Neural progenitor cell (in vitro differentiated cells): ENCODE measurements at regions not wholly inside any gene's neighbourhood (a gene's known extent, or its start where the extent isn't known, plus 50 kb on each side); places are given as distances from the start of the nearest gene placed in this dataset.

Experiments
- EZH2 ChIP-seq: fragments of 200-600 bp; sonication (generic); IDR thresholded peaks from 2 replicates; pipeline ENCODE4 v1.6.1; 2017; ENCODE audit warnings: antibody characterized with exemption, mild to moderate bottlenecking, moderate library complexity
- TF ChIP-seq, protein P1 (sequence below): fragments of 200-600 bp; sonication (generic); IDR thresholded peaks from 2 replicates; pipeline ENCODE4 v1.5.1; 2017; ENCODE audit warnings: antibody characterized with exemption, mild to moderate bottlenecking

DNA sequence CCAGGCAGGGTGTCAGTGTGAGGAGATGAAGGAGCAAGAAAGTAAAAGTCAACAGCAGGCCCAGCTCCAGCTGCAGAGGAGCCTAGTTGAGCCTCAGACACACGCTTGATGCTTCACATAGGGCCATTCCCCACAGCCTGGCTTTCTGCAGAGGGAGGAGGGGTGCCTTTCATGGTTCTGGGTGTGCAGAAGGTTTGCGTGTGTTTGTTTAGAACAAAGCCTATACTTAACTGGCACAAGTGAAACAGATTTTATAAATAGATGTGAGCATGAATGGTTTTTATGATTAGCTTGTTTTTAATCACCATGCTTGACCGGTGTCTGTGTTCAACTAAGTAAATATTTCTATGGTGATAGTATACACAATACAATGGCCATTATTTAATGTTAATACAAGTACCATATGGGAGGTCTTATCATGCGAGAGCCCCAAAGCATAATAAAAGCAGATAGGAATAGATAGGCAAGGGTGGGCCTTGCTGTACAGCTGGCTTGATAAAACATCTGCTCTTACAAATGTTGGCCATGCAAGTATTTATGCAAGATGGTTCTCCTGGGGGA is 290.2 kb downstream of the ETS1 start:
- TF ChIP-seq, protein P1, sequence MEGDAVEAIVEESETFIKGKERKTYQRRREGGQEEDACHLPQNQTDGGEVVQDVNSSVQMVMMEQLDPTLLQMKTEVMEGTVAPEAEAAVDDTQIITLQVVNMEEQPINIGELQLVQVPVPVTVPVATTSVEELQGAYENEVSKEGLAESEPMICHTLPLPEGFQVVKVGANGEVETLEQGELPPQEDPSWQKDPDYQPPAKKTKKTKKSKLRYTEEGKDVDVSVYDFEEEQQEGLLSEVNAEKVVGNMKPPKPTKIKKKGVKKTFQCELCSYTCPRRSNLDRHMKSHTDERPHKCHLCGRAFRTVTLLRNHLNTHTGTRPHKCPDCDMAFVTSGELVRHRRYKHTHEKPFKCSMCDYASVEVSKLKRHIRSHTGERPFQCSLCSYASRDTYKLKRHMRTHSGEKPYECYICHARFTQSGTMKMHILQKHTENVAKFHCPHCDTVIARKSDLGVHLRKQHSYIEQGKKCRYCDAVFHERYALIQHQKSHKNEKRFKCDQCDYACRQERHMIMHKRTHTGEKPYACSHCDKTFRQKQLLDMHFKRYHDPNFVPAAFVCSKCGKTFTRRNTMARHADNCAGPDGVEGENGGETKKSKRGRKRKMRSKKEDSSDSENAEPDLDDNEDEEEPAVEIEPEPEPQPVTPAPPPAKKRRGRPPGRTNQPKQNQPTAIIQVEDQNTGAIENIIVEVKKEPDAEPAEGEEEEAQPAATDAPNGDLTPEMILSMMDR, result no peak
- no peak for TF ChIP-seq EZH2
